Esophagus muscularis mucosa (tissue), 4 donors: ENCODE measurements at regions not wholly inside any gene's neighbourhood (a gene's known extent, or its start where the extent isn't known, plus 50 kb on each side); places are given as distances from the start of the nearest gene placed in this dataset.

ENCODE experiments used
- DNase-seq: peaks from one replicate; pipeline ENCODE4 v3.0.0-alpha.2; 2017; ENCODE audit errors: extremely low spot score
- H3K27ac ChIP-seq, 4 donors: fragments of 200-600 bp; sonication (generic); replicated peaks in 1 of 4; 1 replicate in 3 of 4; 2 replicates in 1 of 4; pipeline ENCODE4 v1.5.1; 2016 to 2019; ENCODE audit warnings: mild to moderate bottlenecking in 1 of 4
- H3K27me3 ChIP-seq, 4 donors: fragments of 200-600 bp; sonication (generic); one replicate each; pipeline versions ENCODE4 v1.5.1 to v1.6.0; 2016 to 2019
- H3K36me3 ChIP-seq, 4 donors: fragments of 200-600 bp; sonication (generic); one replicate each; pipeline ENCODE4 v1.5.1; 2016 to 2019
- H3K4me1 ChIP-seq, 4 donors: fragments of 200-600 bp; sonication (generic); one replicate each; pipeline ENCODE4 v1.5.1; 2016 to 2019
- H3K4me3 ChIP-seq, 4 donors: fragments of 200-600 bp; sonication (generic); 1 replicate in 2 of 4; 2 replicates in 2 of 4; pipeline ENCODE4 v1.5.1; 2016 to 2019; ENCODE audit warnings: mild to moderate bottlenecking in 4 of 4, moderate library complexity in 1 of 4
- H3K9me3 ChIP-seq, 4 donors: fragments of 200-600 bp; sonication (generic); 1 replicate in 3 of 4; 2 replicates in 1 of 4; pipeline ENCODE4 v1.5.1; 2016 to 2019
- CTCF ChIP-seq, 3 experiments: fragments of 200-600 bp in 2 of 3; fragments of 450-650 bp in 1 of 3; sonication (generic) in 2 of 3; IDR thresholded peaks; one replicate each; pipeline ENCODE4 v1.5.1; 2017 to 2019; ENCODE audit warnings: antibody characterized with exemption in 3 of 3, mild to moderate bottlenecking in 2 of 3, moderate library complexity in 1 of 3
- EP300 ChIP-seq: sonication (generic); formaldehyde crosslinking; IDR thresholded peaks from one replicate; pipeline ENCODE4 v1.6.1; 2017; ENCODE audit warnings: antibody characterized with exemption
- POLR2A ChIP-seq: fragments of 450-650 bp; IDR thresholded peaks from one replicate; pipeline ENCODE4 v1.6.1; 2017; ENCODE audit warnings: antibody characterized with exemption, moderate library complexity, mild to moderate bottlenecking, low read depth
- POLR2AphosphoS5 ChIP-seq, 2 donors: sonication (generic); formaldehyde crosslinking; IDR thresholded peaks; one replicate each; pipeline ENCODE4 v1.6.1; 2017; ENCODE audit warnings: antibody characterized with exemption in 2 of 2
- WGBS: methylation state at CpG from one replicate; pipeline ENCODE4 v1.1.5; 2018; 5-methylcytosine and 5-hydroxymethylcytosine counted together
- intact Hi-C: fragments of 100-400 bp; cut with DNase I; formaldehyde crosslinking; loops from one replicate; pipeline ENCODE4 v1.15.1; 2023

- Histone ChIP-seq H3K4me3 (no peak overlapping the region), H3K9me3 (peaks cover 0 to 2% (median 0%) of the 10 kb centered on the region in 4 donors), H3K4me1 (no peaks in the 10 kb centered on the region), H3K36me3 (no peaks in the 10 kb centered on the region), H3K27ac (no peak overlapping the region), H3K27me3 (peaks cover 0 to 12% (median 0%) of the 10 kb centered on the region in 4 donors)
- no peak for DNase-seq
- 83% methylated on average over 11 of the region's 11 CpGs for WGBS
- TF ChIP-seq EP300 (no peak), POLR2A (no peak), POLR2AphosphoS5 (IDR thresholded peaks at IDR 0.05) (no peak)
- intact Hi-C loops, result loop anchor here (10.0 kb wide), 1 partner anchor 203 kb away; no protein-coding TSS in a partner anchor
These were observed 123.3 kb downstream of the AXIN2 start for GRCh38 chr17:65438173-65438572.

- WGBS, result 81% methylated on average over 10 of the region's 10 CpGs
- H3K9me3 ChIP-seq, result peaks cover 0 to 4% (median 0%) of the 10 kb centered on the region in 4 donors
- TF ChIP-seq EP300 (no peak), POLR2AphosphoS5 (IDR thresholded peaks at IDR 0.05) (no peak)
- H3K27ac ChIP-seq, result no peak overlapping the region
- H3K4me3 ChIP-seq, result no peak overlapping the region
- H3K27me3 ChIP-seq, result peaks cover 0 to 12% (median 0%) of the 10 kb centered on the region in 4 donors
- H3K36me3 ChIP-seq, result no peaks in the 10 kb centered on the region
- H3K4me1 ChIP-seq, result no peaks in the 10 kb centered on the region
- intact Hi-C loops, result loop anchor here (10.0 kb wide), 1 partner anchor 202 kb away; no protein-coding TSS in a partner anchor
- DNase-seq, result no peak
These were observed 124.6 kb downstream of the AXIN2 start for GRCh38 chr17:65436871-65437270.

- 72% methylated on average over 2 of the region's 2 CpGs for WGBS
- intact Hi-C loops, result loop anchor here (10.0 kb wide), 1 partner anchor 200 kb away; no protein-coding TSS in a partner anchor
- TF ChIP-seq EP300 (no peak), POLR2AphosphoS5 (IDR thresholded peaks at IDR 0.05) (no peak), CTCF (IDR thresholded peaks at IDR 0.05) (no peak), POLR2A (no peak)
- H3K4me1 ChIP-seq, result peaks cover 3 to 14% (median 7%) of the 10 kb centered on the region in 4 donors
- H3K4me3 ChIP-seq, result no peak overlapping the region
- no peak overlapping the region for H3K27ac ChIP-seq
- H3K9me3 ChIP-seq, result peaks cover 0 to 4% (median 0%) of the 10 kb centered on the region in 4 donors
- no peaks in the 10 kb centered on the region for H3K36me3 ChIP-seq
- peaks cover 0 to 12% (median 0%) of the 10 kb centered on the region in 4 donors for H3K27me3 ChIP-seq
- no peak for DNase-seq
These were observed 126.6 kb downstream of the AXIN2 start for GRCh38 chr17:65434878-65435277.

GRCh38 chr17:65434251-65434650 lies 127.2 kb downstream of the AXIN2 start:
- no peak for DNase-seq
- Histone ChIP-seq H3K27ac (no peak overlapping the region), H3K36me3 (no peaks in the 10 kb centered on the region), H3K27me3 (peaks cover 0 to 12% (median 0%) of the 10 kb centered on the region in 4 donors), H3K4me1 (peaks cover 3 to 16% (median 7%) of the 10 kb centered on the region in 4 donors), H3K9me3 (peaks cover 0 to 4% (median 0%) of the 10 kb centered on the region in 4 donors), H3K4me3 (no peak overlapping the region)
- intact Hi-C loops, result loop anchor here (10.0 kb wide), 1 partner anchor 199 kb away; no protein-coding TSS in a partner anchor
- 80% methylated on average over 7 of the region's 7 CpGs for WGBS
- TF ChIP-seq EP300, result no peak
- TF ChIP-seq POLR2A, result no peak
- no peak for TF ChIP-seq CTCF (IDR thresholded peaks at IDR 0.05)
- TF ChIP-seq POLR2AphosphoS5 (IDR thresholded peaks at IDR 0.05), result no peak

- no peak for DNase-seq
- Histone ChIP-seq H3K9me3 (peaks cover 0 to 4% (median 0%) of the 10 kb centered on the region in 4 donors), H3K4me1 (peaks cover 3 to 16% (median 7%) of the 10 kb centered on the region in 4 donors), H3K27ac (no peak overlapping the region), H3K27me3 (peaks cover 0 to 12% (median 0%) of the 10 kb centered on the region in 4 donors), H3K4me3 (no peak overlapping the region), H3K36me3 (no peaks in the 10 kb centered on the region)
- TF ChIP-seq POLR2AphosphoS5 (IDR thresholded peaks at IDR 0.05), result no peak
- no peak for TF ChIP-seq POLR2A
- no peak for TF ChIP-seq CTCF (IDR thresholded peaks at IDR 0.05)
- no peak for TF ChIP-seq EP300
- WGBS, result 90% methylated on average over 4 of the region's 4 CpGs
- intact Hi-C loops, result loop anchor here (10.0 kb wide), 1 partner anchor 199 kb away; no protein-coding TSS in a partner anchor
These were observed 127.9 kb downstream of the AXIN2 start for GRCh38 chr17:65433592-65433991.
